ENCODE measurements at regions not wholly inside any gene's neighbourhood (a gene's known extent, or its start where the extent isn't known, plus 50 kb on each side); places are given as distances from the start of the nearest gene placed in this dataset.

DNA sequence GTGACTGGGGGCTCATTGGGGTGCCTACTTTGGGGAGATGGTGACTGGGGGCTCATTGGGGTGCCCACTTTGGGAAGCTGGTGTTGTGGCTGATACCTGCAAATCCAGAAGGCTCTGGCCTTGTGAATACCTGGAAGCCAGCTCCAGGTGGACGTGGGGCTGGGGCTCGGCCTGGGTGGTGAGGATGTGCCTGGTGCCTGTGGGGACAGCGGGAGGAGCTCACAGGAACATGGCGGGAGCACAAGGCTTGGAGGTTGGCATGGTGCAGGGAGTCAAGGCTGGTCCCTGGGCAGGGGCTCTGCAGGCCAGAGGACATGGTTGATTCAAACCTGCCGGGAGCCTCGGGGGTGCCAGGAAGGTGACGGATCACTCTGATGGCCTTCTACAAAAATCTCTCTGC is 1165.7 kb downstream of the BRD1 start:
- DNase-seq, result no peak

GRCh38 chr22:48660790-48661740 is 1166.6 kb downstream of the BRD1 start:
- no peak for DNase-seq

DNA sequence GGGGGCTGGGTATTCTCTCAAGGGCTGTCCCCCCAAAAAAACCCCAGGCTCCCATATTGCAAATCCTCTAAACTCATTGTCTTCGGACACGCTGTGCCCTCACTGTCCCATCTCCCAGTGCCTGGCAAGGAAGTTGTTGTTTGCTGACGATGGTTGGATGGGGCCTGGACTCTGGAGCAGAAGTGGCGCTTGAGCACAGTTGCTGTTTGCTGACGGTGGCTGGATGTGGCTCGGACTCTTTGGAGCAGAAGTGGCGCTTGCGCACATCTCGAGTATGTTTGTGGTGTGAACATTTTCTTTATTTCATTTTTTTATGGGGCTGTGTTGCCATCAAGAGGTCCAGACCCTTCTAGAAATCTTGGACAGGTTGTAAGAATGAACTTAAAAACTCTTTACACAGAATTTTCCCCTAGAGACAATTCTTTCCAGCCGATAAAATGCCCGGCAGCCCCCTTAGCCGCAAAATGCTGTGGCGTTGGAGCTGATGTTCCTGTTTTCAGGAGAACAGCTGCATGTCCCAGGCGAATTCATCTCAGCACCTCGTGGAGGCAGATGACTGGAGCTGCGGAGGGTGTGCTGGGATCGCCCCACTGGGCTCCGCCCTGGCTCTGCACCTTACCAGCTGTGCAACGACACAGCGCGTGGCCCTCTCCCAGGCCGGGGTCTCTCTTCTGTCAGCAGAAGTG is 1167.4 kb downstream of the BRD1 start:
- no peak for DNase-seq

DNA sequence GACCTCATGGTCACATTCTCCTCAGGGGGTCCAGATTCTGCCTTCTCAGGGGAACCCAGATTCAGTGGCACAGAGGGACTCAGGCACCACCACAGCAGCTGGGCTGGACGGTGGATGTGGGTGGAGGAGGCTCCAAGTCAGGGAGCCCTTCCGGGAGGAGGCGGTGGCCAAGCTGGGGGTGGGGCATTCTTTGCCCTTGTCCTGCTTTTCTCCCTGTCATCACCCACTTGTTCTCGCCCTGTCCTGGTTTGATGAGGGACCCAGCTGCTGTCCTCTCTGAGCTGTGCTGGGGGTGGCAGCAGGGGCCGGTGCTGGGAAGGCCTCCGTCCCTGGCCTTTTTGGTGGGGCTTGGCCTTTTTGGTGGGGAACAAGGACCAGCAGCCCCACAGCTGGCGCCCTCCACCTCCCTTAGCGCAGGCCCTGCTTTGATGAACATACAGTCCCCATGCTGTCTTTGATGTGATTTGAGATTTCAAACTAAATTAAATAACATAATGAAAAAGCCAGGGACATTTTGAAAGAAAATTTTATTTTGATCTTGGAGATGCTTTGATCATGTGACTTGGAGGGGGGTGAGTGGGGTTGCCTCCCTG is 1168.2 kb downstream of the BRD1 start:
- DNase-seq, result no peak

DNA sequence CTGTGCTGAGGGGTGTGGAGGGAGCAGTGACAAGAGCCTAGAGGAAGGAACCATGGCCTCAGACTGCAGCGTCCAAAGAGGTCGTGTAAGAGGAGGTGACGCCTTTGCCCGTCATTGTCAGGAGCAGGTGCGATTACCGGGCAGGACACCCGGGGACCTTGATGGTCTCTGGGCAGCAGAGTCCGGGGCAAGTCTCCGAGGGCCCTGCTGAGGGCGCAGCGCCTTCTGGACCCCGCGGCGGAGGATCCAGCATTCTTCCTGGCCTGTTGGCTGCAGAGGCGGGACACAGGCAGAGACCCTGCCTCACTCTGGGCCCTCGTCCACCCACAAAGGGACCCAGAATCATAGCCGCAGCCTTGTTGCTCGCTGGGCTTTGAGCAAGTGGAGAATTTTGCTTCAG is 1168.8 kb downstream of the BRD1 start:
- DNase-seq, result no peak

DNA sequence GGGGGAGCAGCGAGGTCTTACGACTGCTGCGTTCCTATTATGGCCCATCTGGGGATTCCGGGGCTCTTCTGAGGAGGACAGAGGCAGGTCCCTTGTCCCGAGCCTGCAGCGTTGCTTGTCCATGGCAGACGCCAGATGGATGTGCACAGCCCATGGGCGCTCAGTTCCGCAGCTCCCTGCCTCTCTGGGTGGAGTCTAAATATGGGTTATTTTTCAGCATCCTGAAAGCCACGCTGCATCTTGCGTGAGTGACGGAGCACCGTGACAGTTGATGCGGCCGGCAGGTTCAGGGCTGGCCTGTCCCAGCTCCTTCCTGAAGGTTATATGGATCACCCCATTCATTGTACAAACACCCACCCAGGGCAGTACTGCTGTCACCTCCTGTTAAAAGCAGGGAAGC is 1169.4 kb downstream of the BRD1 start:
- no peak for DNase-seq

DNA sequence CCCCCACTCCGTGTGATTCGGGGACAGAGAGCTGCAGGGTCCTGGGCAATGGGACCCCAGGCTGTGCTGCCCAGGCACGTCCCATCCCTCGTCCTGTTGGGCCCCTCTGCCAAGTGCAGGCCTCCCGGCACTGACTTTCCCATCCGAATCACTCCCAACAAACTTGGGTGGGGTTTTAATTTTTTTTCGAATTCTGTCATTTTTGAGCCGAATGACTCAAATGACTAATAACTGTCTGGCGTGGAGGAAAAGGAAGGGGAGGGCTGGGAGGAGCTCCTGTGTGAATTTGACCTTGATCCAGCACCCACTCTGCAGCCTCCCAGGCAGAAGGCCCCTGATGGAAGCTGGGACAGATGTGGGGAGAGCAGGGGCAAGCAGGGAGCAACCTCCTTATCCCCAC is 1173.2 kb downstream of the BRD1 start:
- DNase-seq, result no peak

GRCh38 chr22:48653929-48654328 is 1173.7 kb downstream of the BRD1 start:
- no peak for DNase-seq

GRCh38 chr22:48653306-48653705 is 1174.4 kb downstream of the BRD1 start:
- no peak for DNase-seq

DNA sequence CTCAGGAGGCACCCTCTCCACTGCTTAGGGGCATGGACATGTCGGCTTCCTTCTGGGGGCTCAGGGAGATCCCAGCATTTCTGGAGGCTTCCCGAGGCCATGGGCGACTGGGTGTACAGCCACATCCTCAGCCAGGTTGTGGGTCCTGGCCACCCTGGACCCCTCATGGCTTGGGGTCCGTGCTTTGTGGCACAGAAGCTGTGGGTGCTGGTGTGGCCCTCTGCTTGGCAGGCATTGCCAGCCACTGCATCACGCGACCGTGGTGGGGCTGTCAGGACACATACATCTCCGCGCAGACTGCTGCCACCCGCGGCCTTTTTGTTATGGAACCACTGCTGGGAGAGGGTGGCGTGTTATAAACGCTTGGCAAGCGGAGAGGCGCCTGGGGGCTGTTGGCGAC is 1174.9 kb downstream of the BRD1 start:
- DNase-seq, result no peak

- DNase-seq, result no peak
Observed at GRCh38 chr22:48651981-48652538, 1175.6 kb downstream of the BRD1 start.

DNA sequence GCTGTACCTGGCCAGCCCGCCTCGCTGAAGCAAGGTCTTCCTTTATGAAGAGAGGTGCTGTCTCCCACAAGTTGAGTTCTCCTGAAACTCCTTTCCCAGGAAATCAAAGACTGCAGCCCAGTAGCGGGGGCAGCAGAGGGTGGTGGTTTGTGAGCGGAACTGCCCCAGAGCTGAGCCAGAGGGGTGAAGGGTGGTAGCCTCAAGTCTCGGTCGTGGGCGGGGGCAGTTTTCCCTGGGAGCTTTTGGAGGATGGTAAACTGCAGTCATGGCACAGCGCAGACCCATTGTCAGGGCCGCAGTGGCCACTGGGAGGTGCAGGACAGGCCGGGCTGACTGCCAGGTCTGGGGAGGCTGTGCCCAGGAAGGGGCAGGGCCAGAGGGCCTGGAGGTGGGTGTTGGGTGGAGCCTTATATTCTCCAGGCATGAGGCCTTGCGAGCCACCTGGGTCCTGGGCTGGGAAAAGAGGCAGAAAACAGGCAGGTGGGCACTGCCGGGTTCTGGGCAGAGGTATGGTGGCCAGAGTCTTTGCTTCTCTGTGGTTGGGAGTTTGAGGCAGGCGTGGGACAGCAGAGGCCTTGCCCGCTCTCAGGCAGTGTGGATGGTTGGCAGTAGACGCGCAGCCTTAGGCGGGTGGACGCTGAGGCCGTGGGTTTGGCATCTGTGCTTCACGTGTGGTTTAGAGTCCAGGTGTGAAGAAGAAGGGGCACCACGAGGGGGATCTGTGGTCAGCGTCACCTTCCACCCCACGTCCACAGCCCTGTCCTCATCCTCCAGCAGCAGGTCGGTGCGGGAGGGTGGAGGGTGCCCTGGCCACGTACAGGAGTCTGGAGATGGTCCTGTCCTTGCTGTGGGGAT is 1176.4 kb downstream of the BRD1 start:
- DNase-seq, result no peak

DNA sequence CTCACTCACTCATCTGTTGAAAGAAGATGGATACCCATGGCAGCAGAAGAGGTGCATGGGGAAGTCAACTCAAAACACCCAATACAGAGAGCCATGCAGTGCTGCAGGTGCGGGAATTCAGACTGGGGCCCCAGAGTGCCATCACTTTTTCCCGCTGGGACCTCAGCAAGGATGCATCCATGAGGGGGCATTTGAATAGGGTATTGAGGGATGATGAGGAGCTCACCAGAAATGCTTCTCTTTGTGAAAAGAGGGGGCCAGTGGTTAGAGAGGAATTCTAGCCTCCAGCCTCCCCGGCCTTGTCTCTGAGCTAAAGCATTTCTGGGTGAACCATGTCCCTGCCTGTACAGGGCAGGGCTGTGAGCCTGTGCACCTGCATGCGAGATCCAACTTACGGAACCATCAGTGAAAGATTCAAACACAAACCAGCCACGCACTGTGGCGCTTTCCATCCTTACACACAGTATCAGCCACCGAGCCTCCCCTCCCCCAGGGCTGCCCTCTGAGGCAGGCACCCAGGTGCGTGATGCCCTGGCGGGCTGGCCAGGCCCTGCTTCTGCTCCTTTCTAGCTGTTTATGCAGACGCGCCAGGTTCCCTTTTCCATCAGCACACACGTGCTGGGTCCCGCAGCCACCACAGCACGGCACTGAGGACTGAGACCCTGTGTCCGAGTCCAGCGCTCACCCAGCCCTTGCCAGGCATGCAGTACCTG is 1177.2 kb downstream of the BRD1 start:
- DNase-seq, result no peak

DNA sequence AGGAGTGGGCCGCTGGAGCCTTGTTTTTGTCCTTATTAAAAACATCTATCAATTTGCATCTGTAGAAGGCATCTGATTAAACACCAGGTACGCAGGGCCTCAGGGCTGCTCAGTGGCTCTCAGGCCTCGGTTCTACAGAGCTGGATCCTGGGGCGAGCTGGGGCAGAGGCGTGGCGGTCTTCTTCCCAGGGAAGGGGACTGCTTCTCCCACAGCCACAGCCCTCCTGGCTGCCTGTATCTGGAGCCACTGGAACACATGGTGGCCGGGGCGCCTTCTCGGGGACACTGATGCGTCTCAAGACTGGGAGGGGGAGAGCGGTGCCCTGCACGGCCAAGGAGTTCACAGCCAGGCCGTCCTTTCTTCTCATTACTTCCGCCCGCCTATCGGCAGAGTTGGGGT is 1178.2 kb downstream of the BRD1 start:
- no peak for DNase-seq

- no peak for DNase-seq
Observed at GRCh38 chr22:48649031-48649430, 1178.6 kb downstream of the BRD1 start.

- DNase-seq, result no peak
Observed at GRCh38 chr22:48647606-48648515, 1179.8 kb downstream of the BRD1 start.

DNA sequence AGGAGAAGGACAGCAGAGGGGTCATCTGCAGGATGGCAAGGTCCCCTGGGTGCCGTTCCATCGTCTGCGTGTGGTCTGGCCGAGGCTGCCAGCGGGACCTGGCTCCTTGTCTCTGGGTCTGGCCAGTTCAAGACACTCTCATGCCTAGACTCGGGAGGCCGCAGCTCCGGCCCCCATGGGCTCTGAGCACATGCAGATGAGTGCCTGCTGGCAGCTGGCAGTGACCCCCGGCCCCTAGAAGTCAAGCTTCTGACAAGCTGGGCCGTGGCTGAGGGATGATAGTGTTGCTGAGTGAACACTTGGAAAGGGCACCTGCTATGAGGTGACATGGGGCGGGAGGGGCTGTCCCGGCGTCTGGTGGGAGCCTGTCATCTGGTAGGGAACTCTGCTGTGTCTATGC is 1180.6 kb downstream of the BRD1 start:
- no peak for DNase-seq

DNA sequence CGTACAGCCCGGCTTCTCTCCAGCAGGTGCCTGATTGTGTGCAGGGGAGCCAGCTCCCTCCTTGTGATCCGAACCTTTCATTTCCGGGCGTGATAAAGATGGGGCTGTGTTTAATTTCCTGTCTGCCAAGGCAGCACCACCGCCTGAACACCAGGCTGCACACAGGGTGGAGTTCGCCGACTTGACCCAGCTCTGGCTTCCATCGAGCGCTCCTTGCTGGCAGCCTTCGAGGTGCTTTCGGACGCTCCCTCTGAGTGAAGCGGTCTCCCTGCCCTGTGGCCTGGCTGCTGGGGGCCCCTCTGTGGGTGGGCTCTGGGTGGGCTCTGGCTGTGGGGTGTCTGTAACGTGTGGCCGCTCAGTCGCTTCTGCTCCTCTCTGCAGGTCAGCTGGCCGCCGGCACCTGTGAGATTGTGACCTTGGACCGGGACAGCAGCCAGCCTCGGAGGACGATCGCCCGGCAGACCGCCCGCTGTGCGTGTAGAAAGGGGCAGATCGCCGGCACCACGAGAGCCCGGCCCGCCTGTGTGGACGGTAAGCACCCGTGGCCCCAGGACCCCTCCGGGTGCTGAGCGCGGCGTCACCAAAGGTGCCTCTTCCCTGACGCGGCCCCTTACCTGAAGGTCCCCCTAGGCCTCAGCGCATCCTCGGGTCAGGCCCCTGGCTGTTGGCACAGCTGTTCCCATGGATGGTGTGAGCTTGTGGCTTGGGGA is 1181.3 kb downstream of the BRD1 start:
- no peak for DNase-seq

GRCh38 chr22:48645766-48646165 is 1181.9 kb downstream of the BRD1 start:
- DNase-seq, result no peak

GRCh38 chr22:48644997-48645396 is 1182.7 kb downstream of the BRD1 start:
- no peak for DNase-seq

Data from activated CD4-positive, alpha-beta T cell treated with anti-CD3 and anti-CD28 coated beads, Interleukin-2, amount 50 U/mL, for 16 hours (primary cell).